Hepatocyte (in vitro differentiated cells): ENCODE measurements at regions not wholly inside any gene's neighbourhood (a gene's known extent, or its start where the extent isn't known, plus 50 kb on each side); places are given as distances from the start of the nearest gene placed in this dataset.

Source experiments
- DNase-seq: peaks from one replicate; pipeline ENCODE4 v3.0.0-alpha.2; 2016; ENCODE audit warnings: low spot score
- H2AFZ ChIP-seq: fragments of 200-600 bp; sonication (generic); 2 replicates; pipeline ENCODE4 v1.6.0; 2016; ENCODE audit warnings: antibody characterized with exemption, mild to moderate bottlenecking
- H3K27ac ChIP-seq: fragments of 200-600 bp; sonication (generic); 2 replicates; pipeline ENCODE4 v1.5.1; 2016; ENCODE audit warnings: mild to moderate bottlenecking
- H3K27me3 ChIP-seq: fragments of 200-600 bp; sonication (generic); 2 replicates; pipeline ENCODE4 v1.6.1; 2016
- H3K36me3 ChIP-seq: fragments of 200-600 bp; sonication (generic); replicated peaks from 2 replicates; pipeline ENCODE4 v1.5.1; 2016; ENCODE audit warnings: low read depth; ENCODE audit not compliant: insufficient read depth
- H3K4me1 ChIP-seq: fragments of 200-600 bp; sonication (generic); 2 replicates; pipeline ENCODE4 v1.5.1; 2016; ENCODE audit warnings: mild to moderate bottlenecking, moderate library complexity; ENCODE audit not compliant: insufficient read depth
- H3K4me2 ChIP-seq: fragments of 200-600 bp; sonication (generic); 2 replicates; pipeline ENCODE4 v1.6.0; 2016
- H3K4me3 ChIP-seq: fragments of 200-600 bp; sonication (generic); 2 replicates; pipeline ENCODE4 v1.5.1; 2016; ENCODE audit warnings: mild to moderate bottlenecking
- H3K79me2 ChIP-seq: fragments of 200-600 bp; sonication (generic); 2 replicates; pipeline ENCODE4 v1.6.0; 2017; ENCODE audit warnings: mild to moderate bottlenecking
- H3K9me2 ChIP-seq: fragments of 200-600 bp; sonication (generic); replicated peaks from 2 replicates; pipeline ENCODE4 v1.6.0; 2017; ENCODE audit warnings: mild to moderate bottlenecking; ENCODE audit not compliant: insufficient read depth
- H3K9me3 ChIP-seq: fragments of 200-600 bp; sonication (generic); 2 replicates; pipeline ENCODE4 v1.5.1; 2016; ENCODE audit warnings: low read depth, mild to moderate bottlenecking
- H4K20me1 ChIP-seq: fragments of 200-600 bp; sonication (generic); 2 replicates; pipeline ENCODE4 v1.6.0; 2016; ENCODE audit warnings: mild to moderate bottlenecking; ENCODE audit not compliant: insufficient read depth, poor library complexity, severe bottlenecking
- EZH2 ChIP-seq: fragments of 200-600 bp; sonication (generic); IDR thresholded peaks from 2 replicates; pipeline ENCODE4 v1.6.1; 2016; ENCODE audit warnings: antibody characterized with exemption, mild to moderate bottlenecking, borderline replicate concordance
- EZH2phosphoT487 ChIP-seq: fragments of 200-600 bp; sonication (generic); IDR thresholded peaks from one replicate; pipeline ENCODE4 v1.6.1; 2018; ENCODE audit warnings: antibody characterized with exemption, mild to moderate bottlenecking, low read depth, moderate library complexity; ENCODE audit not compliant: unreplicated experiment, severe bottlenecking
- WGBS: methylation state at CpG from one replicate; pipeline ENCODE4 v1.1.6; 2016; ENCODE audit warnings: low lambda C conversion rate; ENCODE audit errors: missing lambda C conversion rate; 5-methylcytosine and 5-hydroxymethylcytosine counted together
- TF ChIP-seq, protein P1 (sequence below): fragments of 200-600 bp; sonication (generic); IDR thresholded peaks from 2 replicates; pipeline ENCODE4 v1.5.1; 2016; ENCODE audit warnings: antibody characterized with exemption, mild to moderate bottlenecking; ENCODE audit not compliant: poor library complexity

DNA sequence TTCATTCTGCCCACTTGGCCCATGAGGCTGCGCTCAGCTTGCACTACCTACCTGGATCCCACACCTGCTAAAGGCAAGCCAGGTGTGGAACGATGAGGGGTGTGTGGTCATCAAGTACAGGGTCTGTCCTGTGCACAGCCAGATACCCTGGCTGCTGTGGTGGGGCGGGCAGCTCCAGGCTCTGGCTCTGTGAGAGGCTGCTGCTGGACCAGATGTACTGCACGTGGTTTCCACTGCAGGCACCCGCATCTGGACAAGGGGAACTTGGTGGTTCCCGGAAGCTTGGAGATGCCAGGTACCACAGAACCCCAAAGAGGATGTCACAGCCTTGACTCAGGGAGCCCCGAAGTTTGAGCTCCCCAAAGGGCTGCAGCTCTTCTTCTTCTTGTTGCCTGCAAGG lies 68.1 kb upstream of the ZNF804A start:
- Histone ChIP-seq H3K27ac (no peak overlapping the region), H3K4me1 (no peaks in the 10 kb centered on the region), H3K36me3 (no peaks in the 10 kb centered on the region), H4K20me1 (no peaks in the 10 kb centered on the region), H3K79me2 (no peaks in the 10 kb centered on the region), H3K9me2 (no peaks in the 10 kb centered on the region), H3K4me2 (no peak overlapping the region), H3K4me3 (no peak overlapping the region), H3K9me3 (no peaks in the 10 kb centered on the region), H3K27me3 (no peaks in the 10 kb centered on the region), H2AFZ (no peak overlapping the region)
- TF ChIP-seq, protein P1, sequence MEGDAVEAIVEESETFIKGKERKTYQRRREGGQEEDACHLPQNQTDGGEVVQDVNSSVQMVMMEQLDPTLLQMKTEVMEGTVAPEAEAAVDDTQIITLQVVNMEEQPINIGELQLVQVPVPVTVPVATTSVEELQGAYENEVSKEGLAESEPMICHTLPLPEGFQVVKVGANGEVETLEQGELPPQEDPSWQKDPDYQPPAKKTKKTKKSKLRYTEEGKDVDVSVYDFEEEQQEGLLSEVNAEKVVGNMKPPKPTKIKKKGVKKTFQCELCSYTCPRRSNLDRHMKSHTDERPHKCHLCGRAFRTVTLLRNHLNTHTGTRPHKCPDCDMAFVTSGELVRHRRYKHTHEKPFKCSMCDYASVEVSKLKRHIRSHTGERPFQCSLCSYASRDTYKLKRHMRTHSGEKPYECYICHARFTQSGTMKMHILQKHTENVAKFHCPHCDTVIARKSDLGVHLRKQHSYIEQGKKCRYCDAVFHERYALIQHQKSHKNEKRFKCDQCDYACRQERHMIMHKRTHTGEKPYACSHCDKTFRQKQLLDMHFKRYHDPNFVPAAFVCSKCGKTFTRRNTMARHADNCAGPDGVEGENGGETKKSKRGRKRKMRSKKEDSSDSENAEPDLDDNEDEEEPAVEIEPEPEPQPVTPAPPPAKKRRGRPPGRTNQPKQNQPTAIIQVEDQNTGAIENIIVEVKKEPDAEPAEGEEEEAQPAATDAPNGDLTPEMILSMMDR, result no peak
- TF ChIP-seq EZH2, result no peak
- no peak for TF ChIP-seq EZH2phosphoT487
- 91% methylated on average over 7 of the region's 7 CpGs for WGBS
- no peak for DNase-seq

DNA sequence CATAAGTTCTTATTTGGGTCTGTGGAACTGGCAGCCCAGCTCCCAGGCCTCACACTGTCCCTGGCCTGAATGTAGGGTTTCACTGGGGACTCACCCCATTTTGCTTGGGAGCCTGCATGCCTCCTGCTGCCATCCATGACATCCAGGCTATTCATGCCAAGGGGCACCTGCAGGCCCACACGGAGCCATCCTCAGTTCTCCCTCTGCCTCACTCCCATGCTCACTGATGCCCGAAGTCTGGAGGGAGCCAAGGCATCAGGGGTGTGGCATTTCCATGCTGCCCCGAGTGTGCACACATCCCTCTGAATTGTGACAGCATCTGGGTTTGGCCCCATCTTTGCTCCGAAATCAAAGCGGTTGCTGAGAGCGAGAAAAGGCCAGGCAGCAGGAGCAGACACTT lies 67.4 kb upstream of the ZNF804A start:
- H3K27ac ChIP-seq, result no peak overlapping the region
- no peak overlapping the region for H2AFZ ChIP-seq
- TF ChIP-seq EZH2, result no peak
- no peak for TF ChIP-seq EZH2phosphoT487
- TF ChIP-seq, protein P1, result no peak
- no peak overlapping the region for H3K4me3 ChIP-seq
- H3K4me2 ChIP-seq, result no peak overlapping the region
- no peaks in the 10 kb centered on the region for H3K36me3 ChIP-seq
- H3K27me3 ChIP-seq, result no peaks in the 10 kb centered on the region
- no peak for DNase-seq
- no peaks in the 10 kb centered on the region for H3K9me2 ChIP-seq
- no peaks in the 10 kb centered on the region for H3K9me3 ChIP-seq
- H4K20me1 ChIP-seq, result no peaks in the 10 kb centered on the region
- no peaks in the 10 kb centered on the region for H3K79me2 ChIP-seq
- no peaks in the 10 kb centered on the region for H3K4me1 ChIP-seq
- 89% methylated on average over 6 of the region's 6 CpGs for WGBS

DNA sequence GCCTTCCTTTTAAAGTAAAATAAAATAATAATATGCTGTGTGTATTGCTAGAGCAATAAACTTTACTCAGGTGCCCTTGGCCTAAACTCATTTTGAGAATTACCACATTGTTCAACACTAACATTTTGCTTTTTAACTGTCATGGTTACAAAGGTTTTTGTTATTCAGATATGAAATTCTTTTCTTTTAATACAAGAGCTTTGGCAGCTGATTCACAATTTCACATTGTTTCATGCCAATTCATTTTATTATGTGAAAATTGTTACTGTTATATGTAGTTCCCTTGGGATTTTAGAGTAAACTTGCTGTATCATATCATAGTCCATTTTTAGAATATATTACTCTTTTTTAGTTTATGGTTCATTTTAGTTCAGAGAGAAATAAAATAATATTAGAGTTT lies 65.8 kb upstream of the ZNF804A start:
- TF ChIP-seq EZH2phosphoT487, result no peak
- TF ChIP-seq, protein P1, result no peak
- TF ChIP-seq EZH2, result no peak
- Histone ChIP-seq H3K36me3 (no peaks in the 10 kb centered on the region), H4K20me1 (no peaks in the 10 kb centered on the region), H2AFZ (no peak overlapping the region), H3K4me1 (no peaks in the 10 kb centered on the region), H3K27me3 (no peaks in the 10 kb centered on the region), H3K4me2 (no peak overlapping the region), H3K9me3 (no peaks in the 10 kb centered on the region), H3K4me3 (no peak overlapping the region), H3K9me2 (no peaks in the 10 kb centered on the region), H3K27ac (no peak overlapping the region), H3K79me2 (no peaks in the 10 kb centered on the region)
- DNase-seq, result no peak

DNA sequence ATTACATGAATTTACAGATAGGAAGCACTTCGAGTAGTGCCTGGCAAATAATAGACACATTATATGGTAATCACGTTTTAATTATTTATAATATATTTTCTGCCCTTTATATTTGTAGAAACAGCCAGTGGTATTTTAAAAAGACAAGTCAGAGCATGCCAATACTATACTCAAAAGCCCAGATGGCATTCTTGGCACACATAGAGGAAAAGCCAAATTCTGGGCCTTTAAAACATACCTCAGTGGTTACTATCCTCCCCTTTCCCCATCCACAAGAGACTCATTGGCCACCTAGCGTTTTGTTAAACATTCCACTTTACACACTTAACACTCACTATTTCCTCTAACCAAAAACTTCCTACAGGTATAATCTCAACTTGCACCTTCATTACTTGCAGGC lies 63.3 kb upstream of the ZNF804A start:
- WGBS, result 83% methylated on average over 3 of the region's 3 CpGs

More for the DNA sequence above, 63.3 kb upstream of the ZNF804A start:
- Histone ChIP-seq H3K4me3 (no peak overlapping the region), H3K9me2 (no peaks in the 10 kb centered on the region), H3K9me3 (no peaks in the 10 kb centered on the region), H3K4me1 (no peaks in the 10 kb centered on the region), H3K36me3 (no peaks in the 10 kb centered on the region), H4K20me1 (no peaks in the 10 kb centered on the region), H3K27ac (no peak overlapping the region), H3K4me2 (no peak overlapping the region), H3K79me2 (no peaks in the 10 kb centered on the region), H3K27me3 (no peaks in the 10 kb centered on the region), H2AFZ (no peak overlapping the region)
- DNase-seq, result no peak
- TF ChIP-seq EZH2 (no peak), EZH2phosphoT487 (no peak)
- TF ChIP-seq, protein P1, result no peak
